Forelimb muscle (tissue), 1 donor: ENCODE measurements at regions not wholly inside any gene's neighbourhood (a gene's known extent, or its start where the extent isn't known, plus 50 kb on each side); places are given as distances from the start of the nearest gene placed in this dataset.
"Not testable (repeated sequence)": the region's sequence is repeated elsewhere in the genome, so short reads cannot be mapped to it uniquely, and the experiment has no call there.

Experiments used
- DNase-seq: peaks from one replicate; pipeline ENCODE4 v3.0.0-alpha.2; 2013; ENCODE audit warnings: low read depth

- no peak for DNase-seq
These were observed 489.4 kb upstream of the PCDH20 start for GRCh38 chr13:61905054-61905453.

- no peak for DNase-seq
These were observed 486.4 kb upstream of the PCDH20 start for GRCh38 chr13:61901946-61902541.

GRCh38 chr13:61900033-61900432, 484.4 kb upstream of the PCDH20 start:
- DNase-seq: no peak

- no peak for DNase-seq
These were observed 482.6 kb upstream of the PCDH20 start for GRCh38 chr13:61898207-61898606.

- DNase-seq: no peak
These were observed 475.8 kb upstream of the PCDH20 start for GRCh38 chr13:61891401-61891800.

- DNase-seq: no peak
These were observed 469.2 kb upstream of the PCDH20 start for GRCh38 chr13:61884830-61885229.

GRCh38 chr13:61880578-61881283, 465.1 kb upstream of the PCDH20 start:
- DNase-seq: no peak

GRCh38 chr13:61878565-61878964, 462.9 kb upstream of the PCDH20 start:
- DNase-seq: not testable (repeated sequence)

- DNase-seq: no peak
These were observed 459.4 kb upstream of the PCDH20 start for GRCh38 chr13:61874970-61875579.

- DNase-seq: no peak
These were observed 458.1 kb upstream of the PCDH20 start for GRCh38 chr13:61873717-61874116.

GRCh38 chr13:61857198-61857597, 441.5 kb upstream of the PCDH20 start:
- no peak for DNase-seq

GRCh38 chr13:61852116-61852619, 436.5 kb upstream of the PCDH20 start:
- no peak for DNase-seq

- DNase-seq: no peak
These were observed 435.1 kb upstream of the PCDH20 start for GRCh38 chr13:61850794-61851193.

GRCh38 chr13:61838568-61838967, 422.9 kb upstream of the PCDH20 start:
- DNase-seq: no peak

GRCh38 chr13:61833228-61833627, 417.6 kb upstream of the PCDH20 start:
- no peak for DNase-seq

GRCh38 chr13:61831026-61831425, 415.4 kb upstream of the PCDH20 start:
- no peak for DNase-seq

GRCh38 chr13:61830475-61830874, 414.8 kb upstream of the PCDH20 start:
- DNase-seq: no peak

GRCh38 chr13:61824168-61824567, 408.5 kb upstream of the PCDH20 start:
- no peak for DNase-seq

- no peak for DNase-seq
These were observed 396.6 kb upstream of the PCDH20 start for GRCh38 chr13:61812286-61812685.

- no peak for DNase-seq
These were observed 394.4 kb upstream of the PCDH20 start for GRCh38 chr13:61810065-61810464.

- no peak for DNase-seq
These were observed 381.7 kb upstream of the PCDH20 start for GRCh38 chr13:61797397-61797796.

GRCh38 chr13:61795580-61795979, 379.9 kb upstream of the PCDH20 start:
- no peak for DNase-seq

- DNase-seq: no peak
These were observed 363.8 kb upstream of the PCDH20 start for GRCh38 chr13:61779456-61779855.
